Putamen (tissue), 1 donor: ENCODE measurements at regions not wholly inside any gene's neighbourhood (a gene's known extent, or its start where the extent isn't known, plus 50 kb on each side); places are given as distances from the start of the nearest gene placed in this dataset.

Experiments
- DNase-seq: peaks from one replicate; pipeline ENCODE4 v3.0.0-alpha.2; 2016; ENCODE audit warnings: low spot score

GRCh38 chr3:69439643-69440270 lies 53.9 kb upstream of the FRMD4B start:
- peak; percentile 55 for DNase-seq

- DNase-seq, result no peak
These were observed 52.6 kb upstream of the FRMD4B start for GRCh38 chr3:69438476-69438875.

- DNase-seq, result no peak
These were observed 49.7 kb upstream of the FRMD4B start for GRCh38 chr3:69435274-69436265.
